ENCODE measurements at regions not wholly inside any gene's neighbourhood (a gene's known extent, or its start where the extent isn't known, plus 50 kb on each side); places are given as distances from the start of the nearest gene placed in this dataset.

DNA sequence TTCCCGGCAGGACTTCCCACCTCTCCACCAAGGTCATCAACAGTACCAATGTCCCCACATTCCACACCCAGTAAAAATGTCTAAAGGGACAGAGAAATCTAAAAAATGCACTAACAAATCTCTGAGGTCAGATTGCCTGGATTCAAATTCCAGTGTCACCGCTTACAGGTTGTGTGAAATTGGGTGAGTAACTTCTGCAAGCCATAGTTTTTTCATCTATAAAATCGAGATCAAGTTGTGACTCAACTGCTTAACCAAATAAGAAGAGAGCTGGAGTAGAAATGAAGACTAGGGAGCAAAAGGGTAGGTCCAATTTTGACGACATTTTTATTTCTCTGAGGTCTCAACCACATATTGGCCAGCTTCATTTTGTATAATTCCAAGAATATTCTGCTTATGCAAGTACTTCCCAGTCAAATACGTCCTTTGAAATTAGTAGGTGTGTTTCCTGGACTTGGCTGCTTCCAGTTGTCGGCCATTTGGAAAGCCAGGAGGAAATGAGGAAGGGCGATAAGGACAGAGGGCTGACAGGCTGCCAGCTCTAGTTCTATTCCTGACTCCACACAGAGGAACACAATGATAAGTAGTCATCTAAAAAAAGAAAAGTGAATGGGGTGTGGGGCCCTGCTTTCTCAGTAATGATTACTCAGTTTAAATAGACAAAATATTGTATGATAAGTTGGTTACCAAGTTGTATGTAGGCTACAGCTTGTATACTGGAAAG lies 57.7 kb upstream of the ZC3H11B start:
- TF ChIP-seq, protein P1, sequence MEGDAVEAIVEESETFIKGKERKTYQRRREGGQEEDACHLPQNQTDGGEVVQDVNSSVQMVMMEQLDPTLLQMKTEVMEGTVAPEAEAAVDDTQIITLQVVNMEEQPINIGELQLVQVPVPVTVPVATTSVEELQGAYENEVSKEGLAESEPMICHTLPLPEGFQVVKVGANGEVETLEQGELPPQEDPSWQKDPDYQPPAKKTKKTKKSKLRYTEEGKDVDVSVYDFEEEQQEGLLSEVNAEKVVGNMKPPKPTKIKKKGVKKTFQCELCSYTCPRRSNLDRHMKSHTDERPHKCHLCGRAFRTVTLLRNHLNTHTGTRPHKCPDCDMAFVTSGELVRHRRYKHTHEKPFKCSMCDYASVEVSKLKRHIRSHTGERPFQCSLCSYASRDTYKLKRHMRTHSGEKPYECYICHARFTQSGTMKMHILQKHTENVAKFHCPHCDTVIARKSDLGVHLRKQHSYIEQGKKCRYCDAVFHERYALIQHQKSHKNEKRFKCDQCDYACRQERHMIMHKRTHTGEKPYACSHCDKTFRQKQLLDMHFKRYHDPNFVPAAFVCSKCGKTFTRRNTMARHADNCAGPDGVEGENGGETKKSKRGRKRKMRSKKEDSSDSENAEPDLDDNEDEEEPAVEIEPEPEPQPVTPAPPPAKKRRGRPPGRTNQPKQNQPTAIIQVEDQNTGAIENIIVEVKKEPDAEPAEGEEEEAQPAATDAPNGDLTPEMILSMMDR (IDR thresholded peaks at IDR 0.05): no peak
- no peak for TF ChIP-seq POLR2A (IDR thresholded peaks at IDR 0.05)

Measured in ovary (tissue), 3 donors.